HepG2 (cell line): ENCODE measurements at regions not wholly inside any gene's neighbourhood (a gene's known extent, or its start where the extent isn't known, plus 50 kb on each side); places are given as distances from the start of the nearest gene placed in this dataset.

ENCODE experiments used
- CTCF ChIP-seq: sonication (generic); formaldehyde crosslinking; IDR thresholded peaks from 2 replicates; pipeline ENCODE4 v1.5.0; 2020; ENCODE audit warnings: mild to moderate bottlenecking, missing genetic modification reagents, moderate library complexity
- EZH2 ChIP-seq: conservative IDR thresholded peaks from 2 replicates; pipeline ENCODE4 v1.6.1; 2012; ENCODE audit warnings: mild to moderate bottlenecking, low read depth, low read length, moderate library complexity
- GABPA ChIP-seq, 2 experiments: IDR thresholded peaks; 2 replicates each; pipeline ENCODE4 v1.6.1; 2011 to 2016; ENCODE audit warnings: low read depth in 2 of 2, low read length in 1 of 2, missing biosample characterization in 1 of 2, missing genetic modification characterization in 1 of 2
- HHEX ChIP-seq: IDR thresholded peaks from 2 replicates; pipeline ENCODE4 v1.6.1; 2016; ENCODE audit warnings: control low read depth
- HNRNPH1 ChIP-seq: fragments of 200-400 bp; formaldehyde crosslinking; optimal IDR thresholded peaks from 2 replicates; pipeline ENCODE3; 2017; ENCODE audit warnings: mild to moderate bottlenecking, low read depth, low read length
- POLR2A ChIP-seq, 2 experiments: IDR thresholded peaks; 2 replicates each; pipeline ENCODE4 v1.6.1; 2011; ENCODE audit warnings: low read depth in 2 of 2, low read length in 2 of 2, mild to moderate bottlenecking in 1 of 2, moderate library complexity in 1 of 2; ENCODE audit not compliant: insufficient read depth in 1 of 2
- POLR2AphosphoS5 ChIP-seq: IDR thresholded peaks from 2 replicates; pipeline ENCODE4 v1.6.1; 2012; ENCODE audit warnings: low read depth, low read length
- ZBTB3 ChIP-seq: sonication (generic); formaldehyde crosslinking; IDR thresholded peaks from 2 replicates; pipeline ENCODE4 v1.4.0; 2020; ENCODE audit warnings: low read depth, mild to moderate bottlenecking, moderate library complexity, missing genetic modification reagents, borderline replicate concordance
- ZFP41 ChIP-seq: sonication (generic); formaldehyde crosslinking; IDR thresholded peaks from 2 replicates; pipeline ENCODE4 v1.4.0; 2020; ENCODE audit warnings: mild to moderate bottlenecking, missing genetic modification reagents, borderline replicate concordance
- ZNF296 ChIP-seq: sonication (generic); formaldehyde crosslinking; conservative IDR thresholded peaks from 2 replicates; pipeline ENCODE4 v1.5.0; 2020; ENCODE audit warnings: mild to moderate bottlenecking, missing genetic modification reagents
- ZNF484 ChIP-seq: sonication (generic); formaldehyde crosslinking; IDR thresholded peaks from 2 replicates; pipeline ENCODE4 v1.5.1; 2020; ENCODE audit warnings: mild to moderate bottlenecking, low read depth, missing genetic modification reagents, borderline replicate concordance
- ZNF550 ChIP-seq: sonication (generic); formaldehyde crosslinking; IDR thresholded peaks from 2 replicates; pipeline ENCODE4 v1.4.0; 2020; ENCODE audit warnings: mild to moderate bottlenecking, missing genetic modification reagents, borderline replicate concordance
- ZNF558 ChIP-seq: sonication (generic); formaldehyde crosslinking; IDR thresholded peaks from 2 replicates; pipeline ENCODE4 v1.9.0; 2022; ENCODE audit warnings: mild to moderate bottlenecking, missing genetic modification reagents, borderline replicate concordance
- ZSCAN29 ChIP-seq: sonication (generic); formaldehyde crosslinking; conservative IDR thresholded peaks from 2 replicates; pipeline ENCODE4 v1.4.0; 2020; ENCODE audit warnings: mild to moderate bottlenecking, missing genetic modification reagents

DNA sequence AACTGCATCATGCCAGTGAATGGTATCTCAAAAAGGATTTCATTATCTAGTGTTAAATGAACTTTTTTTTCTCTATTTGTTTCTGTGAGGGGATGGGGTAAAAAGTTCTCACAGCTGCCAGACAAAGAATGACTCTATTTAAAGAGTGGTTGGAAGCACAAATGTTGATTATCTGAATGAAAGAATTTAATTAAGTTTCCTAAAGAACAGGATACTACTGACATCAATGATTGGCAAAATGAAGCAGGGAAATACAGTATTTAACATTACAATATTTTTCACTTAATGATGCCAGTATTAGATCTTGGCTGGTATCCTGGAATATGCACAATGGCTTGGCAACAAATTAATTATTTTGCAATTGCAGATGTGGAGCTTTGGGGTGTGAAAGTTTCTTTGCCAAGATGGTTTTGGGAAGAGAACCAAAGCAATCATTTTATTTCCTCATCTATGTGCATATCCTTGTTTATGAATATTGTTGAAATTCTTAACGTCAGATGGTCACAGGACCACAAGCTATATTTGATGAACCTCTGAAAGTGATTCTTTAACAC is 336.8 kb downstream of the ARL4A start:
- TF ChIP-seq ZSCAN29 (CRISPR knock-in tag) (no peak), GABPA (IDR thresholded peaks at IDR 0.05; ENCODE audit: low read depth, low read length) (no peak), GABPA (CRISPR knock-in tag; IDR thresholded peaks at IDR 0.05; ENCODE audit: low read depth) (no peak), ZNF558 (CRISPR knock-in tag) (no peak), CTCF (CRISPR knock-in tag) (no peak), HHEX (CRISPR knock-in tag) (no peak), ZNF296 (CRISPR knock-in tag) (no peak), ZNF484 (no peak), ZNF550 (no peak), POLR2AphosphoS5 (no peak), HNRNPH1 (no peak), POLR2A (IDR thresholded peaks at IDR 0.05; ENCODE audit: insufficient read depth in 1 of 2, low read depth in 2 of 2, low read length in 2 of 2) (no peak), EZH2 (no peak), ZBTB3 (no peak), ZFP41 (no peak)
